Hepatocyte (in vitro differentiated cells): ENCODE measurements at regions not wholly inside any gene's neighbourhood (a gene's known extent, or its start where the extent isn't known, plus 50 kb on each side); places are given as distances from the start of the nearest gene placed in this dataset.

Experiments
- CTCF ChIP-seq: fragments of 200-600 bp; sonication (generic); IDR thresholded peaks from 2 replicates; pipeline ENCODE4 v1.5.1; 2016; ENCODE audit warnings: antibody characterized with exemption, mild to moderate bottlenecking; ENCODE audit not compliant: poor library complexity
- EZH2 ChIP-seq: fragments of 200-600 bp; sonication (generic); IDR thresholded peaks from 2 replicates; pipeline ENCODE4 v1.6.1; 2016; ENCODE audit warnings: antibody characterized with exemption, mild to moderate bottlenecking, borderline replicate concordance
- EZH2phosphoT487 ChIP-seq: fragments of 200-600 bp; sonication (generic); IDR thresholded peaks from one replicate; pipeline ENCODE4 v1.6.1; 2018; ENCODE audit warnings: antibody characterized with exemption, mild to moderate bottlenecking, low read depth, moderate library complexity; ENCODE audit not compliant: unreplicated experiment, severe bottlenecking

DNA sequence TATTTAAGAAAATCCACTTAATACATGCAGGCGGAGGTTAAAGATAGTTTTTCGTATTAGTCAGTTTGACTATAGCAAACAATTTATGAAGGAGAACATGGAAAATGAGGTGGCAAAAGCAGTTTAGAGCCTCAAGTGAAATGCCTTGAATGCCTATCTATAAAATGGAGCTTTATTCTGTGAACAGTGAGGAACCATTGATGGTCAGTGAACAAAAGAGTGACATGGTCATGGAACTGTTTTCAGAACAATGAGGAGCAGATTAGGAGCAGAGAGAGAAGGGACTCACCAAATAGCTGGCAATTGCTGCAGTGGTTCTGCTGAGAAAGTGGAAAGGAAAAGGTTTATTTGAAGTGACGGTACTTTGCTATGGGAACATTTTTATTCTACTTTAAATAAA, 299.8 kb downstream of the DUSP10 start:
- TF ChIP-seq CTCF (no peak), EZH2phosphoT487 (no peak), EZH2 (no peak)
